ENCODE measurements at regions not wholly inside any gene's neighbourhood (a gene's known extent, or its start where the extent isn't known, plus 50 kb on each side); places are given as distances from the start of the nearest gene placed in this dataset.

- TF ChIP-seq MAX (IDR thresholded peaks at IDR 0.05) (no peak), TAF1 (conservative IDR thresholded peaks at IDR 0.05) (no peak), HNF4G (IDR thresholded peaks at IDR 0.05) (no peak)
- TF ChIP-seq, protein P1, sequence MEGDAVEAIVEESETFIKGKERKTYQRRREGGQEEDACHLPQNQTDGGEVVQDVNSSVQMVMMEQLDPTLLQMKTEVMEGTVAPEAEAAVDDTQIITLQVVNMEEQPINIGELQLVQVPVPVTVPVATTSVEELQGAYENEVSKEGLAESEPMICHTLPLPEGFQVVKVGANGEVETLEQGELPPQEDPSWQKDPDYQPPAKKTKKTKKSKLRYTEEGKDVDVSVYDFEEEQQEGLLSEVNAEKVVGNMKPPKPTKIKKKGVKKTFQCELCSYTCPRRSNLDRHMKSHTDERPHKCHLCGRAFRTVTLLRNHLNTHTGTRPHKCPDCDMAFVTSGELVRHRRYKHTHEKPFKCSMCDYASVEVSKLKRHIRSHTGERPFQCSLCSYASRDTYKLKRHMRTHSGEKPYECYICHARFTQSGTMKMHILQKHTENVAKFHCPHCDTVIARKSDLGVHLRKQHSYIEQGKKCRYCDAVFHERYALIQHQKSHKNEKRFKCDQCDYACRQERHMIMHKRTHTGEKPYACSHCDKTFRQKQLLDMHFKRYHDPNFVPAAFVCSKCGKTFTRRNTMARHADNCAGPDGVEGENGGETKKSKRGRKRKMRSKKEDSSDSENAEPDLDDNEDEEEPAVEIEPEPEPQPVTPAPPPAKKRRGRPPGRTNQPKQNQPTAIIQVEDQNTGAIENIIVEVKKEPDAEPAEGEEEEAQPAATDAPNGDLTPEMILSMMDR (IDR thresholded peaks at IDR 0.05; ENCODE audit: low read depth, low read length, missing input control), result no peak
- TF ChIP-seq, protein P2, sequence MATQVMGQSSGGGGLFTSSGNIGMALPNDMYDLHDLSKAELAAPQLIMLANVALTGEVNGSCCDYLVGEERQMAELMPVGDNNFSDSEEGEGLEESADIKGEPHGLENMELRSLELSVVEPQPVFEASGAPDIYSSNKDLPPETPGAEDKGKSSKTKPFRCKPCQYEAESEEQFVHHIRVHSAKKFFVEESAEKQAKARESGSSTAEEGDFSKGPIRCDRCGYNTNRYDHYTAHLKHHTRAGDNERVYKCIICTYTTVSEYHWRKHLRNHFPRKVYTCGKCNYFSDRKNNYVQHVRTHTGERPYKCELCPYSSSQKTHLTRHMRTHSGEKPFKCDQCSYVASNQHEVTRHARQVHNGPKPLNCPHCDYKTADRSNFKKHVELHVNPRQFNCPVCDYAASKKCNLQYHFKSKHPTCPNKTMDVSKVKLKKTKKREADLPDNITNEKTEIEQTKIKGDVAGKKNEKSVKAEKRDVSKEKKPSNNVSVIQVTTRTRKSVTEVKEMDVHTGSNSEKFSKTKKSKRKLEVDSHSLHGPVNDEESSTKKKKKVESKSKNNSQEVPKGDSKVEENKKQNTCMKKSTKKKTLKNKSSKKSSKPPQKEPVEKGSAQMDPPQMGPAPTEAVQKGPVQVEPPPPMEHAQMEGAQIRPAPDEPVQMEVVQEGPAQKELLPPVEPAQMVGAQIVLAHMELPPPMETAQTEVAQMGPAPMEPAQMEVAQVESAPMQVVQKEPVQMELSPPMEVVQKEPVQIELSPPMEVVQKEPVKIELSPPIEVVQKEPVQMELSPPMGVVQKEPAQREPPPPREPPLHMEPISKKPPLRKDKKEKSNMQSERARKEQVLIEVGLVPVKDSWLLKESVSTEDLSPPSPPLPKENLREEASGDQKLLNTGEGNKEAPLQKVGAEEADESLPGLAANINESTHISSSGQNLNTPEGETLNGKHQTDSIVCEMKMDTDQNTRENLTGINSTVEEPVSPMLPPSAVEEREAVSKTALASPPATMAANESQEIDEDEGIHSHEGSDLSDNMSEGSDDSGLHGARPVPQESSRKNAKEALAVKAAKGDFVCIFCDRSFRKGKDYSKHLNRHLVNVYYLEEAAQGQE (IDR thresholded peaks at IDR 0.05), result no peak
Measured at GRCh38 chr10:42351745-42352144, 286.6 kb downstream of the ZNF33B start.

Measured in liver (tissue), 3 donors.